NOMO-1 (cell line): ENCODE measurements at regions not wholly inside any gene's neighbourhood (a gene's known extent, or its start where the extent isn't known, plus 50 kb on each side); places are given as distances from the start of the nearest gene placed in this dataset.
"Not testable (repeated sequence)": the region's sequence is repeated elsewhere in the genome, so short reads cannot be mapped to it uniquely, and the experiment has no call there.

Experiments
- DNase-seq, 2 experiments: peaks; one replicate each; lab custom pipeline; 2025; ENCODE audit not compliant: unreplicated experiment in 2 of 2; lab: John Stamatoyannopoulos, UW

DNA sequence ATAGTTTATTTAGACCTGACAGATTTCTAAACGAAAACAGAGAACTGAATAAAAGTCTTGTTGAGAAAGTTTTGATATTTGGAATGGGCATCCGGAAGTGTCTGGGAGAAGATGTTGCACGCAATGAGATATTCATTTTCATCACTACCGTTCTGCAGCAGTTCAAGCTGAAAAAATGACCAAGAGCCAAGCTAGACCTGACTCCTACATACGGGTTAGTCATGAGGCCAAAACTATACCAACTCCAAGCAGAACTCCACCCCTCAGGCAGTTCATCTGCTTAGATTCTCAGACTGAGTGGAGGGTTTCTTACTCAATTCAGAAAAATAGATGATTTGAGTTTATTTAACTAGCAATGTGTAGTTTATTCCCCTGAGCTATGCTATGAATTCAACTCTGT lies 95.4 kb upstream of the ANXA1 start:
- DNase-seq = no peak

DNA sequence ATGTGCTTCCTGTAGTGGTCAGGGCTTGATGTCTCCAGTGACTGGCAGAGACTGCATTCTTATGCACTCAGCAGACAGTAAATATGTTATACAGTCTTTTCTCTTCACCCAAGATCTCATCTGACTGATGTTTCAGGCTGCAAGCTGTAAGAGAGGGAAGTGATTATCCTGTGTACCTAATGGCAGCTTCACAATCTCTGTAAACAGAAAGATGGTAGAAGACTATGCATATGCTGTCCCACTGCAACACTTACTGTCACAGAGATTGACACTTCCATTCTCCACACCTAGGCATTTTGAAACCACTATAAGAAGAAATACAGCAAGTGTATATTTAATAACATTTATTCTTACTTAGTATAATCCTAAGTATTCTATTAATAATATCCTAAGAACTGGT lies 97.6 kb upstream of the ANXA1 start:
- DNase-seq = no peak

GRCh38 chr9:73053543-73053942 lies 98.1 kb upstream of the ANXA1 start:
- no peak for DNase-seq

DNA sequence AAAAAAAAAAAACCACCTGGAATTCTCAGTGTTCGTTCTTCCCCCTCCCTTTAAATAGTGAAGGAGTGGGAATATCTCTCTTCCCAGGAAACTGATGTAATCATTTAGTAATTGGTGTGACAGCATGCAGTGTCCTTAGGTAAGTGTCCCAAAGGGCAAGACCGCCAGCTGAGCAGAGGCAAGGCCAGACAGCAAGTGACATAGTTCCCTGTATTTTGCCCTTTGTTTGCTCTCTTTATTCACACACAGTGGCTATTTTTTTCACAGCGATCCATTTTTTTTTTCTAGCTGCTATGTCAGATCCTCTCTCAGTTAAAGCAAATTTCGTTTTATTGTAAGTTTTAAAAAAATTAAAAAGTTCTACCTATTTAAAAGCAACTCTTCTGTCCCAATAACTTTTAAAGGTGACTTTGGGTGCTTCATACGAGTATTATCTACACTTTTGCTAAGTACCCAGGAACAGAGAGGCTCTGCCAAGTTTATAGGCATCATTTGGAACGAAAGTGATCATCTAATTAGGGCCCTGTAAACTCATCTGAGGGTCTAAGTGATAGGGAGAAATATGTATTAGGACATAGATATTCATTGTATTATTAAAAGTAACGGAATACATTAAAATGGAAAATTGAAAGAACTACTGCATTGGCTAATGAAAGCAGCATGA lies 98.2 kb upstream of the ALDH1A1 start:
- no peak for DNase-seq

DNA sequence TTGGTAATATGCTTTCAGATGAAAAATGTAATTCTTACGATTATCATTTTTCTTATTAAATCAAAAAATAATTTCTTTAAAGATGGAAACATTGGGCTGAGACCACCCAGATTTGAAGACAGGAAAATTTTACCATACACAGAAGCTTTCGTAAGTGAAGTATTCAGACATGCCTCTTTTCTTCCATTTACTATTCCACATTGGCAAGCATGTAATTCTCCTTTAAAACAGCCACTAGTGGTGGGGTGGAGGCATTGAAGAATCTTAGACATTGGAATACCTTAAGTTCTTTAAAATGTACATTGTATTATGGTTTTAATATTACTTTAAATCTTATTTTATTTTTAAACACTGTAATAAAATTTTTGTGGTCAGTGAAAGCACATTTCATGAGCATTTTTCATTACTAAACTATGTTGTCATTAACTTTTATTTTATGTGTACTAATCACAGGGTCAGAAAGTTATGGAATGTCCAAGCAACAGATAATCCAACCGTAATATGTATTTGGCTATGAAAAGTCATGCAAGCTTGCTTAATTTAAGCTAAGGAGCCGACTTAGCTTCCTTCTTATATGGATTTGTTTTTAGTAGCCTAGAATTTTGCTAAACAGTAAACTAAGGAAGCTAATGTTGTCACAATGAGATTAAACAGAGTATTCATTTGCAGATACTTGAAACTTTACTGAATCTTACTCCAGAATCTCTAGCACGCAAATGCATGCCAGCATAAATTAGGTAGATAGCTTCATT lies 97.4 kb upstream of the ALDH1A1 start:
- no peak for DNase-seq

- no peak for DNase-seq
Observed at GRCh38 chr9:73049280-73049679, 96.4 kb upstream of the ALDH1A1 start.

DNA sequence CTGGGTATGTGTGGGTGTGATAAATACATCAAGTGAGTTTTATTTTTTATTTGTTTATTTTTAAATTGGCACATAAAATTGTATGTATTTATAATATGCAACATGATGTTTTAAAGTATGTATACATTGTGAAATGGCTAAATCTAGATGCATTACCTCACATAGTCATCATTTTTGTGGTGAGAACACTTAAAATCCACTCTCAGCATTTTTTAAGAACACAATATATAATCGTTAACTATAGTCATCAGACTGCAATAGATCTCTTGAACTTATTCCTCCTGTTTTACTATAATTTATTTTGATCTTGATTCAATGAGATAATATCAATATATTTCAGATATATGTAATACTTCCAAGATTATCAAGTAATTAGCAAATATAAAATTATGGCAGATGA lies 93.9 kb upstream of the ALDH1A1 start:
- DNase-seq = no peak

GRCh38 chr9:73044776-73045175 lies 91.9 kb upstream of the ALDH1A1 start:
- not testable (repeated sequence) for DNase-seq

DNA sequence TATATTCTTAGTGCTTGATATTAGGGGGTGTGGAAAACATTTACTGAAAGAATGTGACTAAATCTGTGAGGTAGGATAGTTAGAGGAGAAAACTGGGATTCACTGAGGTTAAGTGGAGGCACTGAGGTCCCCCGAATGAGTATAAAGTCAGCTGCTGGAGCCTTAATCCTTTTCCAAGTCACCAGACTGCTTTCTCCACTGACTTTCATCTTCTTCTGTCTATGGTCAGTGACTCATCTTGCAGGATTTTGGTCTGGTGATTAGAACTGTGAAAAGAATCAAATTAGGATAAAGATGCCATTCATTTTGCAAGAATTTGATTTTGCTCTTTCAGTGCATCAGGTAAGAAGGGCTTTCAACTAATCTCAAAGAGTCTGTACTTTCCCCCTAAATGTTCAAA lies 89.3 kb upstream of the ALDH1A1 start:
- no peak for DNase-seq

DNA sequence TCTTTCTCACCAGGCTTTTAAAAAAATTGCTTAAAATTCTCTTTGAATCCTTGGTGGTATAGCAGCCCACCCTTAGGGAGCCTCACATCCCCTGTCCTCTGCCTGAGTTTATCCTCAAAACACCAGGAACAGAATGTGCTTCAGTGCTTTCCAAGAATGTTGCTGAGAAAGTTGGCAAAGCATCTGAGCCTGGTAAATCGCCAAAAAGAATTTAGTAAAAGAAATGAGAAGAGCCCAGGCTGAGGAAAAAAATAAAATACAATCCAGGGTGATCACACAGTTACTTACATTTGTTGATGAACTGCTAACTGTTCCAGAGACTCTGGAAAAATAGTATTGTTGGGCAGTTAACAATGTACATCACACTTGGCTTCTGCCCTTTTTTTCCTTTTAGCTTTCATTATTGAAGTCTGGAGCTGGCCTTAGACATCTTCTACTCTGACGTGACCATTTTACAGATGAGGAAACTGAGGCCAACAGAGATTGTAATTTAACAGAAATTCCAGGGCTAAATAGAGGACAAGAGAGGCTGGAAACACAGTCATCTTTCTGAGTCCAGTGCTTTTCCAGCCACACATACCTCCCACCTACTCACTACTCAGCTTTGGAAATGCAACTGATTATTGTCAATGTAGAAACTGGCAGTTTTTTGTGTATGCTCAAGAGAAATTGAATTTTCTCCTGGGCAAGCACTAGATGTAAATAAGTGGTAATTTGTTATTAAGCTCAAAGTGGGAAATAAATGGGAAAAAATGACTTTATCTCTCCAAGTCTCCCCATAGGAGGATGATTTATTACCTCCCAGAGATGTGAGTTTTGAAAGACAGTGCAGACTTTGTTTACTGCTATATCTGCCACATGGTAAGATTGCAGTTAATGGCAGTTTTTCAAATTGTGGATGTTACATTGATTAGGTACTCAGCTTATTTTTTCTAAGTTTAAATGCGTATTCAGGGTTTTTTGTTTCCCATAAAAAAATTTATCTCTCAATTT lies 86.7 kb upstream of the ALDH1A1 start:
- no peak for DNase-seq

GRCh38 chr9:73038613-73039012 lies 85.8 kb upstream of the ALDH1A1 start:
- DNase-seq = no peak

GRCh38 chr9:73038089-73038509 lies 85.2 kb upstream of the ALDH1A1 start:
- no peak for DNase-seq

DNA sequence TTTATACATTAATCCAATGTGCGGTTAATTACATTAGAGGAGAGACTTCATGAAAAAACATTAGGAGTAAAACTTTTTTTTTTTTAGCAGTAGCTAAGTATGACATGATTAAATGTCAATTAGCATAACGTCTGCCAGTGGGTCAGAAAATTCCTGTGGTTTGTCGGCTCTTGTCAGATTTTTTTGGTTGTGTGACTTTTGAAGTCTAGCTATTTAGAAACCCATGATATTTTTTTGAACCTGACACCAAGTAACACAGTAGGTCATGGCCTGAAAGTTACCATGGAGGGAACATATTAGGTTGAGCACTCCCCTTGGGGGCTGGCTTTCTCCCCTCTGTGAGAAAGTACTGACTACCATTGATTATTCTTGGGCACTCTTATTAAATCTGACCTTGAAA lies 84.8 kb upstream of the ALDH1A1 start:
- no peak for DNase-seq

DNA sequence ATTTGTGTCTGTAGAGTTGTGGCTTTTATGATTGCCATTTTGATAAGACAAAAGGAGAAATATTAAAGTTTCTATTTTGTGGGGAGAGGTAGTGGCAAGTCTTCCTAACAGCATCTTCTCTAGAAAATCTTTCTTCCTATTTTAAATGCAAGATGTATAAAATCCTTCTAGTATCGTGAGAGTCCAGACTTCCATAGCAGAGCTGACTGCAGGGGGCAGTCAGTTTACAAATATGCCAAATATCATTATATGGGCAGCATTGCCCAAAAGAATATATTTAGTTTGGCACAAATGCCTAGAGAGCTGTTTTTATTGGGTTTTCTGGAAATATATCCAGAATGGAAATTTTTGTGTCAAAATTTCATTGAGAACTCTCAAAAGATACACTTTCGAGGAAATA lies 82.1 kb upstream of the ALDH1A1 start:
- no peak for DNase-seq

DNA sequence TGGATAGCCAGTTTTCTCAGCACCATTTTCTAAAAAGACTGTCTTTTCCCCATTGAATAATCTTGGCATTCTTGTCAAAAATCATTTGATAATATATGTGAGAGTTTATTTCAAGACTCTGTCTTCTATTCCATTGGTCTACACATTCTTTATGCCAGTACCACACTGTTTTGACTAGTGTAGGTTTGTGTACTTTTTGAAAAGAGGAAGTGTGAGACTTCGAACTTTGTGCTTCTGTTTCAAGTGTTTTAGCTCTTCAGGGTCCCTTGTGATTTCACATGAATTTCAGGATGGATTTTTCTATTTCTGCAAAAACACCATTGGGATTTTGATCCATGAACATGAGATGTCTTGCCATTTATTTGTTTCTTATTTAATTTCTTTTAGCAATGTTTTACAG lies 78.5 kb upstream of the ALDH1A1 start:
- no peak for DNase-seq

DNA sequence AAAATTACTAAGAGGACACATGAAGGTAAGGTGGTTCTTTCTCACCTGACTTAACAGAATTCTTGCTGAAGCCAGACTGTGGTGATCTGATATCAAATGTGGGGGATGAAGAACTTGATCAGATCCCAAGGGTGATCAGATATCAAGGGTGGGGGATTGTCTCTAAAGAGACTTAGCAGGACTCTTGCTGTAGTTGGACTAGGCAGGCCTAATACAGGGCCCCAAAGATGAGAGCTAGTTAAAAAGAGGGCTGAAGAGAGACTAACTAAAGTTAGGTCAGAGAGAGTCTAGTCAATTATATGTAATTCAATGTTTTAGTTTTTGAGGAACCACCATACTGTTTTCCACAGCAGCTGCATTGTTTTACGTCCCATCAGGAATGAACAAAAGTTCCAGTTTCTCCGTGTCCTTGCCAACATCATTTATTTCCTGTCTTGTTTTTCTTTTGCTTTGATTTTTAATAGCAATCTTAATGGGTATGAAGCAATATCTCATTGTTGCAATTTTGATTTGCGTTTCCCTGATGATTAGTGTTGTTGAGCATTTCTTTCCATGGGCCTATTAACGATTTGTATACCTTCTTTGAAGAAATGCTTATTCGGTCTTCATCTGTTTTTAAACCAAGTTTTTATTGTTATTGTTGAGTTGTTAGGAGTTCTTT lies 77.6 kb upstream of the ALDH1A1 start:
- no peak for DNase-seq

- DNase-seq = no peak
Observed at GRCh38 chr9:73029346-73029745, 76.5 kb upstream of the ALDH1A1 start.

DNA sequence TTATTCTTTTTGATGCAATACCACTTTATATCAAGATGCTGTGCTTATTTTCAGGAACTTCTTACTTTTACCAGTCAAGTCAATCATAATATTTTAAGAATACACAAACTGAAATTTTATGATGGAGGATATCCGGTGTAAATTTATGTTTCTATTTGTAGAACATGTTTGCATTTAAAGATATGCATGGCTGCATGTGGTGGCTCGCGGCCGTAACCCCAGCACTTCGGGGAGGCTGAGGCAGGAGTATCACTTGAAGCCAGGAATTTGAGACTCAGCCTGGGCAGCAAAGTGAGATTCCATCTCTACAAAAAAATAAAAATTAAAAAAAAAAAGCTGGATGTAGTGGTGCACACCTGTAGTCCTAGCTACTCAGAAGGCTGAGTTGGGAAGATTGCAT lies 73.5 kb upstream of the ALDH1A1 start:
- no peak for DNase-seq

DNA sequence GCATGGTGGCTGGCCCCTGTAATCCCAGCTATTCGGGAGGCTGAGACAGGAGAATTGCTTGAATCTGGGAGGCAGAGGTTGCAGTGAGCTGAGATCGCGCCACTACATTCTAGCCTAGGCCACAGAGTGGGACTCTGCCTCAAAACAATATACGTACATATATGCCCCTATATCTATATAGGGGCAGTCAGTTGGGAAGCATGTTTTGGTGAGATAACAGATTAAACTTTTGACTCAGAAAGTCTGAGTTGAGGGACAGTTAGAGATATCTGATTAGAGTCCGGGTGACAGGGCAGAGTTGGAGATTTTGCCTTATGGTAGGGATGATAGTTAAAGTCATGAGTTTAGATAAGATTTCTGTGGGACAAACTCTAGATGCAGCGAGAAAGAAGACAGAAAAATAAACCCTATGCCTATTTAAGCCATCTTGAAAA lies 71.8 kb upstream of the ALDH1A1 start:
- no peak for DNase-seq

DNA sequence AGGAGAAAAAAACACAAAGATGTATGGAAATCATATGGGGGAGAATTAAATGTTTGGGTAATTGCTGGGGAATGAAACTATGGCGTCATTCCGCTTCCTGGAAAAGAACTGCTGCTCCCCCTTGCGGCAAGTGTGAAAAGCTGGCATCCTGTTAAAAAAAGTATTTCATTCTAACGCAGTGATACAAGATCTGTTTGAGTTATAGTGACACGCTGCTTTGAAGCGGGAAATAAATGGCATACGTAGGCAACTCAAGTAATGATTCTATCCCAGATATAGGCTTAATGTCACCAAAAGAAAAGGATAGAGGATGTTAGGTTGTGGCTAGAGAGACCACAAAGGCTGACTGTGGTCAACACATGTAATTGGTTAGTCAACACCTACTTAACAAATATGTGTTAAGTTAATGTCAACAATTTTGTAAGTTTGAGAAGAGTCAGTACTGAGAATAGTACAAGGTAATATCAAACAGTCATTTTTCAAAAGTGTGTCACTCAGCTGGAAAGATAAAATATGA lies 70.2 kb upstream of the ALDH1A1 start:
- DNase-seq = peak in 1 of 2 experiments; percentile 33

DNA sequence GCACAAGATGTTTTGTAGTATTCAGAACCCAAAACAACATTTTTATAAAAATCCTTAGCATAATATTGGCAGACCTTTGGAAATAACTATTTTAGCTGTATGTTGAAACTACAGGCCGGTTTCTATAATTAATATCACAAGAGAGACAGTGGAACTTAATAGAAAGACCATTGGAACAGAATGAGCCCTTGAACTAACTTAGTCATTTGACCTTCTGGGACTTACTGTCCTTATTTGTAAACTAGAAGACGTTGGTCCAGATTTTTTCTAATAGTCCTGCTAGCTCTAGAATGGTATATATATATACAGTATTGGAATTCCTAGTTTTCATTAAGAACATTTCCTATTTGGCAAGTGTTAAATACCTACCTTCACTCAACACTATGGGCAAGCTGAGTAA lies 69.5 kb upstream of the ALDH1A1 start:
- no peak for DNase-seq
